Neural crest cell (in vitro differentiated cells): ENCODE measurements at regions not wholly inside any gene's neighbourhood (a gene's known extent, or its start where the extent isn't known, plus 50 kb on each side); places are given as distances from the start of the nearest gene placed in this dataset.

Source experiments
- DNase-seq: peaks from one replicate; pipeline ENCODE4 v3.0.0; 2021; ENCODE audit warnings: low read depth, mixed read lengths, low spot score
- H3K27ac Mint-ChIP-seq: one replicate; pipeline ENCODE4 v1.8.0; 2021; ENCODE audit warnings: mild to moderate bottlenecking, mixed read lengths; ENCODE audit not compliant: unreplicated experiment
- H3K27me3 Mint-ChIP-seq: 2 replicates; pipeline ENCODE4 v1.8.0; 2021; ENCODE audit warnings: low read depth, mild to moderate bottlenecking, mixed read lengths
- H3K36me3 Mint-ChIP-seq: 2 replicates; pipeline ENCODE4 v1.8.0; 2021; ENCODE audit warnings: low read depth, mild to moderate bottlenecking, mixed read lengths
- H3K4me1 Mint-ChIP-seq: 2 replicates; pipeline ENCODE4 v1.8.0; 2021; ENCODE audit warnings: mixed read lengths
- H3K4me3 Mint-ChIP-seq: one replicate; pipeline ENCODE4 v1.8.0; 2021; ENCODE audit warnings: mild to moderate bottlenecking, mixed read lengths
- H3K9me3 Mint-ChIP-seq: 2 replicates; pipeline ENCODE4 v1.8.0; 2021; ENCODE audit warnings: mixed read lengths
- CTCF ChIP-seq: fragments of 200-600 bp; sonication (generic); conservative IDR thresholded peaks from 2 replicates; pipeline ENCODE4 v1.5.0; 2021; ENCODE audit warnings: antibody characterized with exemption, mild to moderate bottlenecking

- Mint-ChIP-seq H3K27me3 (no peaks in the 10 kb centered on the region), H3K27ac (no peak overlapping the region), H3K4me3 (no peak overlapping the region), H3K36me3 (peaks cover 14% of the 10 kb centered on the region), H3K9me3 (peaks cover 12% of the 10 kb centered on the region), H3K4me1 (peaks cover 5% of the 10 kb centered on the region)
- DNase-seq, result no peak
- no peak for TF ChIP-seq CTCF
These were observed 70.0 kb upstream of the ZNF236 start for GRCh38 chr18:76752400-76752799.

DNA sequence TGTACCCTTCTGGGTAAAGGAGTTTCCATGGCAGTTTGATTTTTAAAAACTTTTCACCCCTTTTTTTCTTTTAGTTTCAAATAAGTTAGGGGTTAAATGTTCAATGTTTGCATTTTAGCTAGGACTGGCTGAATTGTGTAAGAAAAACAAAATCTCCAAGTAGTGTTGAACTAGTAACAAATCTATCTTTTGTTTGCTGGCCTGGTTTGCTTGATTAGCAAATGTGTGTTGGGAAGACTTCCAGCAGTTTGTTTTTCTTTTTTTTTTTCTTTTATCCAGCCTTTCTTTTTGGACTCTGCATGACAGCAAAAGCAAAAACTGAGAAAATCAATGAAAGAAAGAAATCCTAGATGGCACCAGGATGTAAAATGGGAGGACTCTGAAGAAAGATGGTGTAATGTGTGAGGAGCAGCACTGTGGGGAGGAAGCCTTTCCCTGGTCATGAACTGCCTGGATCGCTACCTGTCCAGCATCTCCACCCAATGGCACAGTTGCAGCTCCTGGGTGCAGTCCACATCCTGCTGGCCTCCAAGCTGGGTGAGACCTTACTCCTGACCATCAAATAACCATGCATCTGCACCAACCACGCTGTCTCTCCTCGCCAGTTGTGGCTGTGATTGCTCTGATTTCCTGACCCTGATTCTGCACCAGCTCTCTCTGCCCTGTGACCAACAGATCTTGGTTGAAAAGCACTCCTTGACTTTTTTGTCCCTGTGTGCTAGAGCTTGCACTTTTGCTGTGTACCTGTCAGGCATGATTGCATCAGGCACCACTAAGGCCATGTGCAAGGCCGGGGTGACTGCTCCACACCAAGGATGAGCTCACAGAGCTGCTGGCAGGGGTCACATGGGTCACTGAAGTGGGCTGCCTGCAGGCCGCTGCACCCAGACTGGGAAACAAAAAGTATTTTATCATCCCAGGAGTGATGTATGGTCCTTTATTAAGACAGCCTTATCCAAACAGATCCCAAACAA is 71.2 kb upstream of the ZNF236 start:
- H3K27ac Mint-ChIP-seq, result no peak overlapping the region
- no peaks in the 10 kb centered on the region for H3K27me3 Mint-ChIP-seq
- DNase-seq, result no peak
- no peak for TF ChIP-seq CTCF
- H3K4me1 Mint-ChIP-seq, result no peaks in the 10 kb centered on the region
- no peak overlapping the region for H3K4me3 Mint-ChIP-seq
- H3K36me3 Mint-ChIP-seq, result peaks cover 19% of the 10 kb centered on the region
- H3K9me3 Mint-ChIP-seq, result peaks cover 16% of the 10 kb centered on the region

- peaks cover 21% of the 10 kb centered on the region for H3K36me3 Mint-ChIP-seq
- no peaks in the 10 kb centered on the region for H3K4me1 Mint-ChIP-seq
- no peaks in the 10 kb centered on the region for H3K27me3 Mint-ChIP-seq
- TF ChIP-seq CTCF, result no peak
- DNase-seq, result no peak
- no peak overlapping the region for H3K4me3 Mint-ChIP-seq
- H3K27ac Mint-ChIP-seq, result no peak overlapping the region
- peaks cover 17% of the 10 kb centered on the region for H3K9me3 Mint-ChIP-seq
These were observed 72.1 kb upstream of the ZNF236 start for GRCh38 chr18:76750269-76750668.

GRCh38 chr18:76747676-76748075 is 74.7 kb upstream of the ZNF236 start:
- Mint-ChIP-seq H3K9me3 (peaks cover 19% of the 10 kb centered on the region), H3K4me3 (no peak overlapping the region), H3K27me3 (no peaks in the 10 kb centered on the region), H3K4me1 (no peaks in the 10 kb centered on the region), H3K36me3 (peaks cover 24% of the 10 kb centered on the region), H3K27ac (no peak overlapping the region)
- DNase-seq, result no peak
- TF ChIP-seq CTCF, result no peak

- H3K4me1 Mint-ChIP-seq, result no peaks in the 10 kb centered on the region
- no peak for DNase-seq
These were observed 81.0 kb upstream of the ZNF236 start for GRCh38 chr18:76741346-76741745.

More at GRCh38 chr18:76741346-76741745, 81.0 kb upstream of the ZNF236 start:
- H3K4me3 Mint-ChIP-seq, result no peak overlapping the region
- H3K27me3 Mint-ChIP-seq, result no peaks in the 10 kb centered on the region
- H3K9me3 Mint-ChIP-seq, result peaks cover 8% of the 10 kb centered on the region
- no peak for TF ChIP-seq CTCF
- H3K36me3 Mint-ChIP-seq, result peaks cover 5% of the 10 kb centered on the region
- H3K27ac Mint-ChIP-seq, result no peak overlapping the region
